Umbilical cord (tissue), 1 donor: ENCODE measurements at regions not wholly inside any gene's neighbourhood (a gene's known extent, or its start where the extent isn't known, plus 50 kb on each side); places are given as distances from the start of the nearest gene placed in this dataset.
"Not testable (repeated sequence)": the region's sequence is repeated elsewhere in the genome, so short reads cannot be mapped to it uniquely, and the experiment has no call there.

Source experiments
- DNase-seq: peaks from one replicate; pipeline ENCODE4 v3.0.0-alpha.2; 2015; ENCODE audit warnings: low spot score

- not testable (repeated sequence) for DNase-seq
Measured at GRCh38 chr1:195847957-195848875, 760.0 kb downstream of the KCNT2 start.

DNA sequence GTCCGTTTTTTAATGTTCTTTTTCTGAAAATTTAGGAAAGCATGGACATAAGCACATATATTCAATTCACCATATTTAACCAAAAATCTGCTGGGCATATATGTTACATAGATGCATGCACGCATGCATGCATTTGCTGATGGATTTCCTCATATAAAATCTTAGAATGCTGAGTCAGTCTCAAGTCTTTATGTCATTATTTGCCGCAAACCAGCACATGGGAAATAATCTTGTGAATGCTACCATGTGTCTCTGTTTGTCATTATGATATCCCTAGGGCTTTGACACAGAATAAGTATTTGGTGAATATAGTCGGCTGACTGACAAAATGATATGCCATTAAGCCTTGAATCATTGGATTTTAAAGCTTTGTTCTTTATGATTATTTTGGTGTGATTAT lies 776.5 kb downstream of the KCNT2 start:
- no peak for DNase-seq

- no peak for DNase-seq
Measured at GRCh38 chr1:195828325-195828724, 779.9 kb downstream of the KCNT2 start.

DNA sequence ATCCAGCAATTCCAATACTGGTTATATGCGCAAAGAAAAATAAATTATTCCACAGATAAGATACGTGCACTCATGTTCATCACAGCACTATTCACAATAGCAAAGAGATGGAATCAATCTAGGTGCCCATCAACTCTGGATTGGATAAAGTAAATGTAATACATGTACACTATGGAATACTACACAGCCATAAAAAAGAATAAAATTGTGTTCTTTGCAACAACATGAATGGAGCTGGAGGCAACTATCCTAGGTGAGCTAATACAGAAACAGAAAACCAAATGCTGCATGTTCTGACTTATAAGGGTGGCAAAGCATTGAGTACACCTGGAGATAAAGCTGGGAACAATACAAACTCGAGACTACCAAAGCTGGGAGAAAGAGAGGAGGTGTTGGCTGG lies 787.3 kb downstream of the KCNT2 start:
- DNase-seq, result no peak

GRCh38 chr1:195806060-195806459 lies 802.2 kb downstream of the KCNT2 start:
- DNase-seq, result no peak

DNA sequence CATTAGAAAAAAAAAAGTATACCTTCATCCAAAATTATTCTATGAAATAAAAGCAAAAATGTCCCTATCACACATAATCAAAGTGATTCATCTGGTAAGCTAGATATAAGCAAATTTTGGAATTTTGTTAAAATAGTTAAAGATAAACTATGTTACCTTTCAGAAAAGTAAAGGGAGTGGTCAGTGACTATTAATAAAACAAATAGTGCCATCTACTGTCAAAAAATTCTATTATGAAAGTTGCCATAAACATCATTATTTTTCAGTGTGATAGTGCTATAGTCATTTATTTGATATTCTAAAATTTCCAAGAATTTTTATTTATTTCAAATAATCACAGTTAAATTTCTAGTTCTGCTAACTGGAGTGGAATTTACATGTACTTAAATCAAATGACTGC lies 803.7 kb downstream of the KCNT2 start:
- no peak for DNase-seq

DNA sequence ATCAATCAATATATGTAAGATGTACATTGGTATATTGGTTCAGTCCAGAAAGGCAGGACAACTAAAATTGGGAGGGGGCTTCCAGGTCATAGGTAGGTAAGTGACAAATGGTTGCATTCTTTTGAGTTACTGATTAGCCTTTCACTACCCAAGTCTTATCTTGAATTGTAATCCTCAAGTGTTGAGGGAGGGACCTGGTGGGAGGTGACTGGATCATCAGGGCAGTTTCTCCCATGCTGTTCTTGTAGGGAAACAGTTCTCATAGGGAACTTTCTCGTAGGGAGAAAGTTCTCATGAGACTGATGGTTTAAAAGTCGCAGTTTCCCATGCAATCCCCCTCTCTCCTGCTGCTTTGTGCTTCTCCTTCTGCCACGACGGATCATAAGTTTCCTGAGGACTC lies 809.2 kb downstream of the KCNT2 start:
- no peak for DNase-seq

- DNase-seq, result no peak
Measured at GRCh38 chr1:195794225-195794624, 814.0 kb downstream of the KCNT2 start.

- DNase-seq, result no peak
Measured at GRCh38 chr1:195791796-195792195, 816.4 kb downstream of the KCNT2 start.

- no peak for DNase-seq
Measured at GRCh38 chr1:195790514-195791168, 817.6 kb downstream of the KCNT2 start.

GRCh38 chr1:195789321-195789720 lies 818.9 kb downstream of the KCNT2 start:
- DNase-seq, result no peak

- DNase-seq, result no peak
Measured at GRCh38 chr1:195788721-195789120, 819.5 kb downstream of the KCNT2 start.

DNA sequence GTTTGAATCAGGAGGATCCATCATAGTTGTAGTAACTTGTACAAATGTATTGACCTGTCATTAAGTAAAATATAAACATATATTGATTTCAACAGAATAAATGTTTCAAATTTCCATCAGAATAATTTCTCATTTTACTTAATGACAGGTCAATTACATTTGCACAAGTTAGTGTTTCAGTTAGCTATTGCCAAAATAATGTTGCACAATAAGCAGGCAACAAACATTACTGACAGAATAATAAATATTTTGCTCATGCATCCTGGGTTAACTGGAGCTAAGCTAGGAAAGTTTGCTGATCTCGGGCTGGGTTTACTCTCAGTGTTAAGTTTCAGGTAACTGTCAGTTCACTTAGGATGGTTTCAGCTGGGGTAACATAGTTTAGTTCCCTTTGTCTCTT lies 822.4 kb downstream of the KCNT2 start:
- no peak for DNase-seq

DNA sequence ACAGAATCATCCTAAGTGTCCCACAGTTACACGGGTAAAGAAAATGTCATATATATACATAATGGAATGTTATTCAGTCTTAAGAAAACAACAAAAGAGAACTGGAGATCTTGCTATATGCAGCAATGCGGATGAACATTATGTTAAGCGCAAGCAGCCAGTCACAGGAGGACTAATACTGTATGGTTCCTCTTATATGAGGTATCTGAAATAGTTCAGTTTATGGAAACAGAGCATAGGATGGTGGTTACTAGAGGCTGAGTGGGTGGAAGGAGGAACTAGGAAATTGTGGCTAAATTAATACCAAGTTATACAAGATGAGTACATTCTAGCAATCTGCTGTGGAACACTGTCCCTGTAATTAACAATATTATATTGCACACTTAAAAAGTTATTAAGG lies 834.3 kb downstream of the KCNT2 start:
- no peak for DNase-seq

- no peak for DNase-seq
Measured at GRCh38 chr1:195769461-195769860, 838.8 kb downstream of the KCNT2 start.

DNA sequence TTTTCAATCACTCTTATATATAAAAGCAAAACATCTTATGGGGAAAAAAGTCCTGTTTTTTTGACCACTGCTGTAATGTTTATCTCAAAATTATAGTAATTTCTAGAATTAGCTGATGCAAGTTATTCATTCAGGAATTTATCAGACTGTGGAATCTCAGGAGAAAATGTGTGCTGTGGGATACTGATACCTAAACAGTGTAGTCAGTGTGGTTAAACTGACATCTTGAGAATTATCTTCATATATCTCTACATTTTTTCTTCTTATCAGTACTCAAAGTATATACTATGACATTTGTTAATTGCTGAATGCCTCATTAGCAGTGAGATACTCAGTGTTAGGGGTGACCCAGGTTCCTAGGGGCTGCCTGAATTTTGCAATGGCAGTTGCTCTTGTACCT lies 839.3 kb downstream of the KCNT2 start:
- DNase-seq, result no peak

- DNase-seq, result no peak
Measured at GRCh38 chr1:195768377-195768776, 839.9 kb downstream of the KCNT2 start.

- no peak for DNase-seq
Measured at GRCh38 chr1:195766709-195767108, 841.5 kb downstream of the KCNT2 start.

GRCh38 chr1:195765099-195765498 lies 843.1 kb downstream of the KCNT2 start:
- DNase-seq, result no peak

- DNase-seq, result no peak
Measured at GRCh38 chr1:195763907-195764374, 844.3 kb downstream of the KCNT2 start.

GRCh38 chr1:195763146-195763906 lies 844.9 kb downstream of the KCNT2 start:
- no peak for DNase-seq

DNA sequence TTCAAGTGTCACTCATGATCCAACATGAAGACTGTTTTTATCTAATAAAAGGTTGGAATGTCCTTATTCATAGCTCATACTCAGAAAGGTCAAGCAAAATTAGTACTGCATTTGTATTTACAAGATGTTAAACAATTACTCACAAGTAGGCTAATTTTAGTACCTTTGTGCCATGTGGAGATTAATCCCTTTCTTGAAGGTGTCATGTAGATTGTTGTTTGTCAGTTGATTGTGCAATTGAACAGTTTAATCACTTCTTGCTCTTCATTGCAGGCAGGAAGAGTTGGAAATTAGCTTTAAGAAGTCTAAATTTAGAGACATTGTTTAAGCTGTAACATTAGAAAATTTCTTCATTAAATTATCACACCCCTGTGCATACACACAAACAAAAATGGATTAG lies 847.1 kb downstream of the KCNT2 start:
- no peak for DNase-seq
